22Rv1 (cell line): ENCODE measurements at regions not wholly inside any gene's neighbourhood (a gene's known extent, or its start where the extent isn't known, plus 50 kb on each side); places are given as distances from the start of the nearest gene placed in this dataset.

ENCODE experiments used
- H3K27ac ChIP-seq: fragments of 450-650 bp; 2 replicates; pipeline ENCODE4 v1.5.1; 2017
- ZFX ChIP-seq: fragments of 450-650 bp; IDR thresholded peaks from 2 replicates; pipeline ENCODE4 v1.6.1; 2017; ENCODE audit warnings: antibody characterized with exemption, borderline replicate concordance
- TF ChIP-seq, protein P1 (sequence below): fragments of 450-650 bp; IDR thresholded peaks from 2 replicates; pipeline ENCODE4 v1.5.1; 2017; ENCODE audit warnings: mild to moderate bottlenecking

DNA sequence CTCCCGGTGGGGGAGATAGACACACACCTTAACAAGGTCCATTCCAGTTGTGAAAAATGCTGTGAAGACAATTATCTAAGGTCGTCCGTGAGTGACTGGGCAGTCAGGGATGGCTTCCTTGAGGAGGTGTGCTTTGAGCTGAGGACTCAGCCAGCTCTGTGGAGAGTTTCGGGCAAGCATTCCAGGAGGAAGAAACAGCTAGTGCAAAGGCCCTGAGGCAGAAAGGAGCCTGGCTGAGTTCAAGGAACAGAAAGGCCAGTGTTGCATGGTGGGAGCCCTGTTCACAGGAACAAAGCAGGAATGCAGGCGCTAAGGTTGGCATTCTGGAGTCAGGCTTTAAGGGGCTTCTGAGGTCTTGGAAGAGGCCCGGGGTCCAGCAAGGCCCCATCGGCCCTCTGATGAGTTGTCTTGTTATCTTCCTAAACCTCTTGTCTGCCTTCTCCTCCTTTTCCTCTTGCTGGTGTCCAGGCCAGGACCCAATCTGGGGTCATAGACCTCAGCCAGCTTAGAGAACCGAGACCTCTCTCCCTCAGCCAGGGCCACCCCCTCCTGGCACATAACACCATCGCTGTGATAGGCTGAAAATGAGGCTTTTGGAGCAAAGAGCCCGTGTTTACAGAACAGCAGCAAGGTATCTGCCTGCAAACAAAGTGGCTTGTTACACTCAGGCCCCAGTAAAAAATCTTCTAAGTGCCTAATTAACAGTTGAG, 270.2 kb upstream of the MVB12B start:
- no peak overlapping the region for H3K27ac ChIP-seq
- TF ChIP-seq, protein P1, sequence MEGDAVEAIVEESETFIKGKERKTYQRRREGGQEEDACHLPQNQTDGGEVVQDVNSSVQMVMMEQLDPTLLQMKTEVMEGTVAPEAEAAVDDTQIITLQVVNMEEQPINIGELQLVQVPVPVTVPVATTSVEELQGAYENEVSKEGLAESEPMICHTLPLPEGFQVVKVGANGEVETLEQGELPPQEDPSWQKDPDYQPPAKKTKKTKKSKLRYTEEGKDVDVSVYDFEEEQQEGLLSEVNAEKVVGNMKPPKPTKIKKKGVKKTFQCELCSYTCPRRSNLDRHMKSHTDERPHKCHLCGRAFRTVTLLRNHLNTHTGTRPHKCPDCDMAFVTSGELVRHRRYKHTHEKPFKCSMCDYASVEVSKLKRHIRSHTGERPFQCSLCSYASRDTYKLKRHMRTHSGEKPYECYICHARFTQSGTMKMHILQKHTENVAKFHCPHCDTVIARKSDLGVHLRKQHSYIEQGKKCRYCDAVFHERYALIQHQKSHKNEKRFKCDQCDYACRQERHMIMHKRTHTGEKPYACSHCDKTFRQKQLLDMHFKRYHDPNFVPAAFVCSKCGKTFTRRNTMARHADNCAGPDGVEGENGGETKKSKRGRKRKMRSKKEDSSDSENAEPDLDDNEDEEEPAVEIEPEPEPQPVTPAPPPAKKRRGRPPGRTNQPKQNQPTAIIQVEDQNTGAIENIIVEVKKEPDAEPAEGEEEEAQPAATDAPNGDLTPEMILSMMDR = no peak
- TF ChIP-seq ZFX = no peak

DNA sequence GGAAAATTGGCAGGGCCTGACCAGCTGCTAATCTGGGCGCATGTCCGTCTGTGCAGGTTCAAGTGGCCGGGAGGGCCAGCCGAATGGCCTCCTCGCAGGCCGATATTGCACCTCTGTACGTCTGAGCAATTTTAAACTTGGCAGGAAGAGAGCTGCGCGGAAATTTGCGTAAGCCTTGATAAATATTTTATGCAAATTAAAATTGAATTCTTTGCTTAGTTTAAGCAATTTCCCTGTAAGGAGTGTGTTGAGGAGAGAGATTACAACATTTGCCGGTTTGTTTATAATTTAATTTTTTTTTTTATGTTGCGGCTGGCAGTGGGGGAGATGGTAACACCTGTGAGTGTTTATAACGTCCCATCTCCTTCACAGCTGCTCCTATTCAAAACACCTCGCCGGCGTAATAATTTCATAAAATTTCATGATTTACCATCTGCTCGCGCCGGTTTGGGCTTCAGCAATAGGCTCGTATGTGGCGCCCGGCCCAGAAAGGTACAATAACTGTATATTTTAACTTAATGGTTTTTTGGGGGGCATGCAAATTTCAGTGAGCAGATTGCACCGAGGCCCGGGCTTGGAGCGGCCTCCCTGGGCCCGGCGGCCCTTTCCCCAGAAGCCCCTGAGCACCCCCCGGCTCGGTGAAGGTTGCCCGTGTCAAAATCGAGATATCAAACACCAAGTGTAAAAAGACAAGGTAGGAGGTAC, 269.4 kb upstream of the MVB12B start:
- TF ChIP-seq, protein P1 = no peak
- no peak for TF ChIP-seq ZFX
- no peak overlapping the region for H3K27ac ChIP-seq

DNA sequence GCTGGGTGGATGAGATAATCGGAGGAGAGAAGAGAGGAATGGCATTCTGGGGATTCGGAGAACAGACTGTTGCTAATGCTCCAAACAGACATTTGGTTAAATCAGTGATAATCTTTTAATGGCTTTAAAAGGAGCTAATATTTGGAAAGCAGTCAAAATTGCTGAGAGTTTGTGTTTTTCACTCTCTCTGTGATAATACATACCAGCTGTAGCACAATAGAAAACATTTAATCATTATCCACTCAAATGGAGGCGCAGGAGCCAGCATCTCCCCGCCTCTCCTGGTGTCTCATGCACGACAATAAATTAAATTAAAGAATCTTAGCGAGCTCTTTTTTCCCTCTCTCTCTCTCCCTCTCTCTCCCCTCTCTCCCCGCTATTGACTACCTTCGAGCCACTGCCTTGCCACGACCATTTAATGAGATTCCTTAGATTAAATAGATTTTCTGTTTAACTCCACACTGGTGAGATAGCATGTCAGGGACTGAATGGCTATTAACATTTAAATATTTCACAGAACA, 268.6 kb upstream of the MVB12B start:
- H3K27ac ChIP-seq = no peak overlapping the region

DNA sequence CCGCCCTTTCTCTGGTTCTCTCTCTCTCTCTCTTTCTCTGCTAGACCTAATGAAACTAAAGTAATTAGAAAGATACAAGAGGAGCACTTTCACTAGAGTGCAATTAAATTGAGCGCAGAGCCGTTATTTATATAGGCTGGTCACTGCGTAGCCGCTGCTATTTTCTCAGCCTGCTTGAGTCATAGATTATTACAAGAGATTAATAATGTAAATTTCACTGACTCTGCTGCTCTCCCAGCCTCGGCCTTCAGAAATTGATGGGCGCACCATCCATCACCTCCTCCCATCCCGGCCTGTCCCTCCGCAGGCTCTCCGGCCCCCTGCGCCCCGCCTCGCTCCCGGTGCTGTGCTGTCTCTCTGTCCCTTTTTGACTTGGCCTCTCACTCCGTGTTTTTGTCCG, 268.0 kb upstream of the MVB12B start:
- H3K27ac ChIP-seq = no peak overlapping the region
- no peak for TF ChIP-seq ZFX
- TF ChIP-seq, protein P1 = no peak

More for the DNA sequence above, 268.6 kb upstream of the MVB12B start:
- no peak for TF ChIP-seq ZFX
- TF ChIP-seq, protein P1 = no peak

DNA sequence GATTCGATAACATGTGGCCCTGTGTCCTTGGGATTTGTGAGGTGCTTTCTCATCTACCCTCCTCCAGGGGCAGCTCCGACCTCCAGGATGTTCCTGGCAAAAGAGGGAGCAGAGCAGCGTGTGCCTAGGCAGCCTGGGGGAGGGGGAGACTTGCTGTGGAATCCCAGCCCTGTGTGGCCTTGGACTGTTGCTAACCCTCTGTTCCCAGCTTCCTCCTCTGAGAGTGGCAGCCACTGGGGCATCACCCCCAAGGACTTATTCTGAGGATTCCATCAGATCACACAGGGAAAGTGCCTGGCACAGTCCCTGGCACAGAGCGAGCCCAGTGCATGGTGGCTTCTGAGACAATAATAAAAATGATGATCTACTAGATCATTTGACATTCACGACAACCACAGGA, 265.1 kb upstream of the MVB12B start:
- no peak overlapping the region for H3K27ac ChIP-seq
- TF ChIP-seq, protein P1 = no peak
- no peak for TF ChIP-seq ZFX

DNA sequence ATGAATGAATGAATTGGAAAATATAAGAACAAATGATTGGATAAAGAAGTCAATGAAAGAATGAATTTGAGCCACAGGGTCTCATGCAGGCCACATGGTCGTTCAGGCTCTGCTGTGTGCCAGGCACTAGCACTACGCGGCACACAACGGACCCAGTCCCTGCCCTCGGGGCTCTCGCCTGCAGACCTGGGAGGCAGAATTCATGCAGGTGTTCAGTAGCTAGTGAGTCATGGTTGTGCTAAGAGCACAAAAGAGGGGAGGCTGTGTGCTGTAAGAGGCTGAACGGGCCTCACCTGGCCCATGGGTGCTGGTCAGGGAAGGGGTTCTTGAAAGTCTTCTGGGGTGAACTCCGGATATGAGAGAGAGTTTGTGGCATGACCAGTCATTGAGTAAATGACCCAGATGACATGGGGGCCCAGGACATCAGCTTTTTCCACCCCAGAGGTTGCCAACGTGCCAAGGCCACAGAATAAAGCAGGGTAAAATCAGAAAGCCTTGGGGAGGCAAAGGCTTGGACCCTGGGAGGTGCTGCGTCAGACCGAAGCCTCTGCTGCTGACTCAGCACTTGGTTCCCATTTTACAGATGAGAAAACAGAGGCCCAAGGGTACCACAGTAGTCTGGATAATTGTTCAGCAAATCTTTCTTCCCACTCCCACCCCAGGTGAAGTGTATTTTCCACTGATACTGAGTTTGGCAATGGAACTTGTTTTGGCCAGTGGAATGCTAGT, 264.3 kb upstream of the MVB12B start:
- H3K27ac ChIP-seq = no peak overlapping the region
- TF ChIP-seq, protein P1 = no peak
